ENCODE measurements at regions not wholly inside any gene's neighbourhood (a gene's known extent, or its start where the extent isn't known, plus 50 kb on each side); places are given as distances from the start of the nearest gene placed in this dataset.
"Not testable (repeated sequence)": the region's sequence is repeated elsewhere in the genome, so short reads cannot be mapped to it uniquely, and the experiment has no call there.

- Histone ChIP-seq H3K9me3 (replicated peaks in 1 of 11) (no peaks in the 10 kb centered on the region), H3K4me1 (no peaks in the 10 kb centered on the region), H3K4me3 (no peak overlapping the region), H3K27me3 (no peaks in the 10 kb centered on the region), H3K27ac (no peak overlapping the region), H3K9ac (no peak overlapping the region), H3K36me3 (no peaks in the 10 kb centered on the region), H4K20me1 (no peaks in the 10 kb centered on the region; a peak in 3 of 22 replicates), H3K4me2 (no peak overlapping the region)
- TF ChIP-seq Cebpa-rat (IDR thresholded peaks at IDR 0.05) = no peak
Measured at GRCh38 chr22:34414467-34415440, 494.5 kb upstream of the LARGE1 start.

GRCh38 chr22:34416022-34416860 is 496.0 kb upstream of the LARGE1 start:
- Histone ChIP-seq H3K4me1 (no peaks in the 10 kb centered on the region), H4K20me1 (no peaks in the 10 kb centered on the region; a peak in 3 of 22 replicates), H3K4me3 (no peak overlapping the region), H3K9ac (no peak overlapping the region), H3K27me3 (no peaks in the 10 kb centered on the region), H3K36me3 (no peaks in the 10 kb centered on the region), H3K4me2 (no peak overlapping the region), H3K9me3 (replicated peaks in 1 of 11) (no peaks in the 10 kb centered on the region), H3K27ac (no peak overlapping the region)
- no peak for TF ChIP-seq Cebpa-rat (IDR thresholded peaks at IDR 0.05)

- not testable (repeated sequence) for H3K36me3 ChIP-seq; H3K4me1 ChIP-seq; H3K9me3 ChIP-seq (replicated peaks in 1 of 11); H3K9ac ChIP-seq; H3K4me2 ChIP-seq; H4K20me1 ChIP-seq; H3K4me3 ChIP-seq; H3K27ac ChIP-seq; H3K27me3 ChIP-seq
Measured at GRCh38 chr22:34422948-34423347, 502.7 kb upstream of the LARGE1 start.

- no peaks in the 10 kb centered on the region for H3K9me3 ChIP-seq (replicated peaks in 1 of 11)
- no peak for TF ChIP-seq Cebpa-rat (IDR thresholded peaks at IDR 0.05)
Measured at GRCh38 chr22:34427436-34427835, 507.2 kb upstream of the LARGE1 start.

GRCh38 chr22:34427841-34428240 is 507.6 kb upstream of the LARGE1 start:
- H3K36me3 ChIP-seq = no peaks in the 10 kb centered on the region
- H3K9ac ChIP-seq = no peak overlapping the region
- H3K4me2 ChIP-seq = no peak overlapping the region
- no peak overlapping the region for H3K4me3 ChIP-seq
- no peaks in the 10 kb centered on the region for H4K20me1 ChIP-seq
- peaks cover 0 to 8% (median 0%) of the 10 kb centered on the region in 10 experiments; a peak in 1 of 20 replicates for H3K4me1 ChIP-seq
- no peak overlapping the region for H3K27ac ChIP-seq
- H3K9me3 ChIP-seq (replicated peaks in 1 of 11) = no peaks in the 10 kb centered on the region
- no peak for TF ChIP-seq Cebpa-rat (IDR thresholded peaks at IDR 0.05)
- peaks cover 0 to 6% (median 0%) of the 10 kb centered on the region in 11 experiments; a peak in 1 of 22 replicates for H3K27me3 ChIP-seq

More at GRCh38 chr22:34427436-34427835, 507.2 kb upstream of the LARGE1 start:
- Histone ChIP-seq H3K9ac (no peak overlapping the region), H3K4me2 (no peak overlapping the region), H3K4me3 (no peak overlapping the region), H3K4me1 (peaks cover 0 to 8% (median 0%) of the 10 kb centered on the region in 10 experiments; a peak in 1 of 20 replicates), H4K20me1 (no peaks in the 10 kb centered on the region), H3K27me3 (peaks cover 0 to 6% (median 0%) of the 10 kb centered on the region in 11 experiments; a peak in 1 of 22 replicates), H3K36me3 (no peaks in the 10 kb centered on the region), H3K27ac (no peak overlapping the region)

GRCh38 chr22:34429314-34429713 is 509.0 kb upstream of the LARGE1 start:
- H3K9me3 ChIP-seq (replicated peaks in 1 of 11) = no peaks in the 10 kb centered on the region
- no peaks in the 10 kb centered on the region for H4K20me1 ChIP-seq
- peaks cover 0 to 6% (median 0%) of the 10 kb centered on the region in 11 experiments; a peak in 1 of 22 replicates for H3K27me3 ChIP-seq
- no peak overlapping the region for H3K27ac ChIP-seq
- no peak overlapping the region for H3K4me2 ChIP-seq
- no peaks in the 10 kb centered on the region for H3K36me3 ChIP-seq
- no peak overlapping the region for H3K4me3 ChIP-seq
- no peak overlapping the region for H3K9ac ChIP-seq
- no peak for TF ChIP-seq Cebpa-rat (IDR thresholded peaks at IDR 0.05)
- peaks cover 0 to 8% (median 0%) of the 10 kb centered on the region in 10 experiments; a peak in 1 of 20 replicates for H3K4me1 ChIP-seq

GRCh38 chr22:34430386-34430785 is 510.1 kb upstream of the LARGE1 start:
- no peak for TF ChIP-seq Cebpa-rat (IDR thresholded peaks at IDR 0.05)
- Histone ChIP-seq H3K4me2 (no peak overlapping the region), H3K9ac (no peak overlapping the region), H3K36me3 (no peaks in the 10 kb centered on the region), H3K4me3 (no peak overlapping the region), H3K9me3 (replicated peaks in 1 of 11) (no peaks in the 10 kb centered on the region), H3K27me3 (peaks cover 0 to 6% (median 0%) of the 10 kb centered on the region in 11 experiments; a peak in 1 of 22 replicates), H4K20me1 (no peaks in the 10 kb centered on the region), H3K4me1 (peaks cover 0 to 7% (median 0%) of the 10 kb centered on the region in 10 experiments; a peak in 1 of 20 replicates), H3K27ac (no peak overlapping the region)

GRCh38 chr22:34434371-34434770 is 514.1 kb upstream of the LARGE1 start:
- no peak for TF ChIP-seq Cebpa-rat (IDR thresholded peaks at IDR 0.05)
- H3K27ac ChIP-seq = no peak overlapping the region
- no peaks in the 10 kb centered on the region for H4K20me1 ChIP-seq
- peaks cover 0 to 3% (median 0%) of the 10 kb centered on the region in 11 experiments; a peak in 1 of 22 replicates for H3K27me3 ChIP-seq
- H3K4me2 ChIP-seq = no peak overlapping the region
- H3K4me1 ChIP-seq = no peaks in the 10 kb centered on the region
- no peaks in the 10 kb centered on the region for H3K9me3 ChIP-seq (replicated peaks in 1 of 11)
- no peak overlapping the region for H3K4me3 ChIP-seq
- H3K9ac ChIP-seq = no peak overlapping the region
- no peaks in the 10 kb centered on the region for H3K36me3 ChIP-seq

GRCh38 chr22:34437140-34437539 is 516.9 kb upstream of the LARGE1 start:
- Histone ChIP-seq H3K4me1 (no peaks in the 10 kb centered on the region), H3K9ac (no peak overlapping the region), H3K9me3 (replicated peaks in 1 of 11) (no peaks in the 10 kb centered on the region), H3K4me3 (no peak overlapping the region), H3K27me3 (no peaks in the 10 kb centered on the region), H3K4me2 (no peak overlapping the region), H4K20me1 (no peaks in the 10 kb centered on the region), H3K36me3 (no peaks in the 10 kb centered on the region), H3K27ac (no peak overlapping the region)
- no peak for TF ChIP-seq Cebpa-rat (IDR thresholded peaks at IDR 0.05)
